ENCODE measurements at regions not wholly inside any gene's neighbourhood (a gene's known extent, or its start where the extent isn't known, plus 50 kb on each side); places are given as distances from the start of the nearest gene placed in this dataset.

DNA sequence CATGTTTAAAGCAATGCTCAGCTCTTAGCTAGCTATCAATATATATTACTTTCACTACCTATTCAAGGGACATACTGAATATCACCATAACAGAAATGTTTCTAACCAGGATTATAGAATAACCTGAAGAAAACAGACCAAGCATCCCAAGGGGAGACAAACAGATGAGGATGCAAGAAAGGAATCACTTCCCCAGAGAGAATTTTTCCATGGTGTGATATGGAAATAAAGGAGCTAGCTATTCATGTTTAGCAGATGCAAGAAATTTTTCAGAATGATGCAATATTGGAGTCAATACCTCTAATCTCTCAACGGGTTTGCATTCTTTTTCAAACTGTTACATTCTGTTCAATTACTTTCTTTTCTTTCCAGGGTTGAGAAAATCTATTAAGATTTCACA, 538.9 kb upstream of the FLRT2 start:
- no peaks in the 10 kb centered on the region for H4K20me1 ChIP-seq (ENCODE audit: insufficient read depth, low read length)
- CTCF ChIA-PET (ENCODE audit: unreplicated experiment), result no interaction called here
- H2AFZ ChIP-seq (ENCODE audit: low read length), result no peak overlapping the region
- POLR2A ChIA-PET, result interaction anchor here (0.8 kb wide), 1 partner anchor 8 kb away, joined by 3 read pairs; no protein-coding TSS in a partner anchor
- no peaks in the 10 kb centered on the region for H3K4me1 ChIP-seq (ENCODE audit: insufficient read depth, low read length, poor library complexity, severe bottlenecking)
- no peak overlapping the region for H3K4me3 ChIP-seq (ENCODE audit: low read depth, low read length, poor library complexity, severe bottlenecking)
- no peak for TF ChIP-seq EZH2phosphoT487 (IDR thresholded peaks at IDR 0.05; ENCODE audit: borderline replicate concordance, low read depth, low read length)
- TF ChIP-seq, protein P1, sequence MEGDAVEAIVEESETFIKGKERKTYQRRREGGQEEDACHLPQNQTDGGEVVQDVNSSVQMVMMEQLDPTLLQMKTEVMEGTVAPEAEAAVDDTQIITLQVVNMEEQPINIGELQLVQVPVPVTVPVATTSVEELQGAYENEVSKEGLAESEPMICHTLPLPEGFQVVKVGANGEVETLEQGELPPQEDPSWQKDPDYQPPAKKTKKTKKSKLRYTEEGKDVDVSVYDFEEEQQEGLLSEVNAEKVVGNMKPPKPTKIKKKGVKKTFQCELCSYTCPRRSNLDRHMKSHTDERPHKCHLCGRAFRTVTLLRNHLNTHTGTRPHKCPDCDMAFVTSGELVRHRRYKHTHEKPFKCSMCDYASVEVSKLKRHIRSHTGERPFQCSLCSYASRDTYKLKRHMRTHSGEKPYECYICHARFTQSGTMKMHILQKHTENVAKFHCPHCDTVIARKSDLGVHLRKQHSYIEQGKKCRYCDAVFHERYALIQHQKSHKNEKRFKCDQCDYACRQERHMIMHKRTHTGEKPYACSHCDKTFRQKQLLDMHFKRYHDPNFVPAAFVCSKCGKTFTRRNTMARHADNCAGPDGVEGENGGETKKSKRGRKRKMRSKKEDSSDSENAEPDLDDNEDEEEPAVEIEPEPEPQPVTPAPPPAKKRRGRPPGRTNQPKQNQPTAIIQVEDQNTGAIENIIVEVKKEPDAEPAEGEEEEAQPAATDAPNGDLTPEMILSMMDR (conservative IDR thresholded peaks at IDR 0.05; ENCODE audit: low read length), result no peak
- no peak for DNase-seq (ENCODE audit: low spot score)
- no peaks in the 10 kb centered on the region for H3K9me3 ChIP-seq (ENCODE audit: low read length)
- no peak overlapping the region for H3K4me2 ChIP-seq (ENCODE audit: low read length)
- no peak overlapping the region for H3K27ac ChIP-seq (ENCODE audit: low read depth, low read length, poor library complexity, severe bottlenecking)
- no TSS peak for BruUV-seq (replicated peaks)
- H3K79me2 ChIP-seq (ENCODE audit: insufficient read depth, low read depth, low read length), result no peaks in the 10 kb centered on the region
- intact Hi-C loops (cut with micrococcal nuclease; ENCODE audit: unreplicated experiment), result no loop called here
- H3K36me3 ChIP-seq (ENCODE audit: insufficient read depth, low read length), result no peaks in the 10 kb centered on the region
- H3K9me2 ChIP-seq (ENCODE audit: insufficient read depth, low read length), result no peaks in the 10 kb centered on the region

- H3K4me3 ChIP-seq (ENCODE audit: low read depth, low read length, poor library complexity, severe bottlenecking), result no peak overlapping the region
- no peak overlapping the region for H3K4me2 ChIP-seq (ENCODE audit: low read length)
- no peak overlapping the region for H3K27ac ChIP-seq (ENCODE audit: low read depth, low read length, poor library complexity, severe bottlenecking)
- no peaks in the 10 kb centered on the region for H3K9me3 ChIP-seq (ENCODE audit: low read length)
- no peak overlapping the region for H2AFZ ChIP-seq (ENCODE audit: low read length)
- TF ChIP-seq, protein P1 (conservative IDR thresholded peaks at IDR 0.05; ENCODE audit: low read length), result no peak
- no peak for TF ChIP-seq EZH2phosphoT487 (IDR thresholded peaks at IDR 0.05; ENCODE audit: borderline replicate concordance, low read depth, low read length)
- no peak for DNase-seq (ENCODE audit: low spot score)
- no peaks in the 10 kb centered on the region for H3K4me1 ChIP-seq (ENCODE audit: insufficient read depth, low read length, poor library complexity, severe bottlenecking)
- POLR2A ChIA-PET, result interaction anchor here (1.6 kb wide), 1 partner anchor 18 kb away, joined by 4 read pairs; no protein-coding TSS in a partner anchor
- no peaks in the 10 kb centered on the region for H4K20me1 ChIP-seq (ENCODE audit: insufficient read depth, low read length)
- H3K9me2 ChIP-seq (ENCODE audit: insufficient read depth, low read length), result no peaks in the 10 kb centered on the region
- H3K36me3 ChIP-seq (ENCODE audit: insufficient read depth, low read length), result no peaks in the 10 kb centered on the region
- BruUV-seq (replicated peaks), result no TSS peak
- intact Hi-C loops (cut with micrococcal nuclease; ENCODE audit: unreplicated experiment), result no loop called here
- CTCF ChIA-PET (ENCODE audit: unreplicated experiment), result no interaction called here
- no peaks in the 10 kb centered on the region for H3K79me2 ChIP-seq (ENCODE audit: insufficient read depth, low read depth, low read length)
These were observed 531.7 kb upstream of the FLRT2 start for GRCh38 chr14:84998216-84998615.

GRCh38 chr14:85002846-85003245, 527.1 kb upstream of the FLRT2 start:
- ChIA-PET CTCF (ENCODE audit: unreplicated experiment) (no interaction called here), POLR2A (interaction anchor here (1.0 kb wide), 1 partner anchor 42 kb away, joined by 4 read pairs; no protein-coding TSS in a partner anchor)
- TF ChIP-seq, protein P1 (conservative IDR thresholded peaks at IDR 0.05; ENCODE audit: low read length), result no peak
- no peak for TF ChIP-seq EZH2phosphoT487 (IDR thresholded peaks at IDR 0.05; ENCODE audit: borderline replicate concordance, low read depth, low read length)
- H2AFZ ChIP-seq (ENCODE audit: low read length), result no peak overlapping the region
- intact Hi-C loops (cut with micrococcal nuclease; ENCODE audit: unreplicated experiment), result no loop called here
- H3K36me3 ChIP-seq (ENCODE audit: insufficient read depth, low read length), result no peaks in the 10 kb centered on the region
- H3K4me3 ChIP-seq (ENCODE audit: low read depth, low read length, poor library complexity, severe bottlenecking), result no peak overlapping the region
- no peaks in the 10 kb centered on the region for H3K9me2 ChIP-seq (ENCODE audit: insufficient read depth, low read length)
- no peak for DNase-seq (ENCODE audit: low spot score)
- H3K4me2 ChIP-seq (ENCODE audit: low read length), result no peak overlapping the region
- no peaks in the 10 kb centered on the region for H4K20me1 ChIP-seq (ENCODE audit: insufficient read depth, low read length)
- no peaks in the 10 kb centered on the region for H3K79me2 ChIP-seq (ENCODE audit: insufficient read depth, low read depth, low read length)
- H3K27ac ChIP-seq (ENCODE audit: low read depth, low read length, poor library complexity, severe bottlenecking), result no peak overlapping the region
- H3K4me1 ChIP-seq (ENCODE audit: insufficient read depth, low read length, poor library complexity, severe bottlenecking), result no peaks in the 10 kb centered on the region
- H3K9me3 ChIP-seq (ENCODE audit: low read length), result no peaks in the 10 kb centered on the region
- BruUV-seq (replicated peaks), result no TSS peak

All from OCI-LY7 (cell line).